Activated CD8-positive, alpha-beta T cell treated with anti-CD3 and anti-CD28 coated beads for 36 hours (primary cell): ENCODE measurements at regions not wholly inside any gene's neighbourhood (a gene's known extent, or its start where the extent isn't known, plus 50 kb on each side); places are given as distances from the start of the nearest gene placed in this dataset.

Source experiments
- ATAC-seq: fragments of 200-7000 bp; cut with Tn5 transposase; one replicate; pipeline ENCODE4 v1.10.0; 2021; ENCODE audit warnings: mild to moderate bottlenecking, moderate library complexity
- CTCF ChIA-PET: fragments of 350-600 bp; sonication (Branson Sonifier 250); formaldehyde crosslinking; loops from one replicate; lab custom pipeline; 2021; ENCODE audit warnings: antibody characterized with exemption; lab: Charles Lee
- POLR2A ChIA-PET: fragments of 350-600 bp; sonication (Branson Sonifier 250); formaldehyde crosslinking; loops from one replicate; lab custom pipeline; 2021; ENCODE audit warnings: antibody characterized with exemption; lab: Charles Lee
- DNase-seq: peaks from one replicate; pipeline ENCODE4 v3.0.0-alpha.2; 2020
- H3K27ac Mint-ChIP-seq: one replicate; pipeline ENCODE4 v1.8.0; 2021; ENCODE audit warnings: mild to moderate bottlenecking, mixed read lengths
- H3K27me3 Mint-ChIP-seq: one replicate; pipeline ENCODE4 v1.8.0; 2021; ENCODE audit warnings: mixed read lengths
- H3K36me3 Mint-ChIP-seq: one replicate; pipeline ENCODE4 v1.8.0; 2021; ENCODE audit warnings: low read depth, mixed read lengths
- H3K4me1 Mint-ChIP-seq: one replicate; pipeline ENCODE4 v1.8.0; 2021; ENCODE audit warnings: low read depth, mixed read lengths
- H3K4me3 Mint-ChIP-seq: one replicate; pipeline ENCODE4 v1.8.0; 2021; ENCODE audit warnings: mild to moderate bottlenecking, moderate library complexity, mixed read lengths
- H3K9me3 Mint-ChIP-seq: one replicate; pipeline ENCODE4 v1.8.0; 2021; ENCODE audit warnings: mixed read lengths
- CTCF ChIP-seq: fragments of 200-600 bp; IDR thresholded peaks from one replicate; pipeline ENCODE4 v1.8.0; 2022; ENCODE audit warnings: antibody characterized with exemption, mild to moderate bottlenecking
- intact Hi-C: fragments of 100-400 bp; cut with micrococcal nuclease; formaldehyde crosslinking; loops from one replicate; pipeline ENCODE4 v1.10.0; 2022

DNA sequence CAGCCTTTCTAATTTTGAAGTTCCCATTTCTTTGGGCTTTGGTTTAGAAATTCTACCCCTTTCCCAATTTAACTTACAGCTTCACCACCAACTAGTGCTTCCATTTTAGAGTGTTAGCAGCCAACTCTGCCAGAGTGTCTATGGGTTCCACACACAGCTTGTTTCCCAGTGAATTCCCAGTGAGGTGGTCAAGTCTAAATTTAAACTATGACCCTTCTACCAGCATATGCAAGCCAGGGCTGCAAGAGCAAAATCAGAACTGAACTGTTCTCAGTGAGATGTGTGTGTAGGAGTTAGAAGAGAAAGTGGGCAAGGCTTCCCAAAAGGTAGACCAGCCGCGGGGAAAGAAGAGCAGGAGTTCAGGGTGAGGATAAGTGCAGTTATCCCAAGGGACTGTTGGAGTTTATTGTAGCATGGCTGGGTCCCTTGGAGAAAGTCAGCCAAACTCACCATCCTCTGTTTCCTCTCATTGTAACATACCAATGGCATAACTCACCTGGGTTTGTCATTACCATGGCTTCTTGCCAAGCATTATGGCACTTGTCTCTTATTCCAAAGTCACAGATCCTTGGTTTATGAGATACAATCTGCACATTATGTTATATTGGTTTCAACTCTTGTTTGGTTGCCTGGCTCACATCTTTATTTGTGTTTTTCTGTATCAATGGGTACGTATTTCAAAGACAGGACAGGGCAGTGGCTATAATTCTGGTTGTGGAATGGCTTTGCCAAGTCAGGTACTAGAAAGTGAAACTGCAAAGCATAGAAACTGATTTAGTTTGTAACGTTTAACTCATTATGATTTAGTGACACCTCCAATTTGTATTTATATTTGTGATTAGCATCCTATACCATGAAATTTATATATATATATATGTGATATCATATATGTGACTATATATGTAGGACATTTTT, 130.2 kb upstream of the UMPS start:
- ATAC-seq = no peak

GRCh38 chr3:124600765-124601164, 129.5 kb upstream of the UMPS start:
- no peaks in the 10 kb centered on the region for H3K36me3 Mint-ChIP-seq
- H3K4me1 Mint-ChIP-seq = no peaks in the 10 kb centered on the region
- H3K27me3 Mint-ChIP-seq = peaks cover 25% of the 10 kb centered on the region
- intact Hi-C loops = no loop called here
- no peak overlapping the region for H3K27ac Mint-ChIP-seq
- no peak for TF ChIP-seq CTCF
- CTCF ChIA-PET = no interaction called here
- no peaks in the 10 kb centered on the region for H3K9me3 Mint-ChIP-seq
- POLR2A ChIA-PET = no interaction called here
- no peak overlapping the region for H3K4me3 Mint-ChIP-seq
- ATAC-seq (no peak), DNase-seq (no peak)

More for the DNA sequence above, 130.2 kb upstream of the UMPS start:
- intact Hi-C loops = no loop called here
- no peak for DNase-seq
- POLR2A ChIA-PET = no interaction called here
- no peak overlapping the region for H3K4me3 Mint-ChIP-seq
- no peaks in the 10 kb centered on the region for H3K9me3 Mint-ChIP-seq
- no peaks in the 10 kb centered on the region for H3K4me1 Mint-ChIP-seq
- peaks cover 27% of the 10 kb centered on the region for H3K27me3 Mint-ChIP-seq
- no peak for TF ChIP-seq CTCF
- no peaks in the 10 kb centered on the region for H3K36me3 Mint-ChIP-seq
- H3K27ac Mint-ChIP-seq = no peak overlapping the region
- CTCF ChIA-PET = interaction anchor here (1.1 kb wide), 1 partner anchor 40 kb away, joined by 3 read pairs; no protein-coding TSS in a partner anchor

- ATAC-seq = no peak
Measured at GRCh38 chr3:124601190-124601589, 129.1 kb upstream of the UMPS start.

DNA sequence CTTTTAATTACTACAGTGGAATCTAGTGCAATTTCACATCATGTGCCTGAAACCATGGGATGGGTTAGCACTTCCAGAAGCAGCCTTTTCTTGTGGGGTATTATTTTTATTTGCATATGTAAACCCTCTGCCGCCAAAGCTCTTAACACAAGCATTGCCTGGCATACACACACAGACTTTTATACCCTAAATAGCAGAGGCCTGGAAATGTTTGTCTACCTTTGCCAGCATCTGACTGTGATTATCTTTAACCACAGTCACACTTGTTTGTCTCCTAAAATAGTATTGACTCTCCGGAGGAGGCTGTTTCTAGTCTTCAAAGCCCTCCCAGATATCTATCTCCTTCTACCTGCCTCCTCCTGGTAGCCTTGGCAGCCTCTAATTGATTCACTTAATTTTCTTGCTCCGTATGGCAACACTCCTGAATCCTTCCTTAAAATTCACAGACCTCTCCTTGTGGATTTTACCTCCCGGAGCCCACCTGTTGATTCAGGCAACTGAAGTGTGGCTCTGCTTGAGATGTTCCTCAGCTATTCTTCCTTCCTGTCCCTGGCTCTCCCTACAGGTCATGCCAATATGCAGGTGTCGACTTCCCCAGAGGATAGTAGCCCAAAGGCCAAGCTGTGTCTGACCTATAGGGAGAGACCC, 127.1 kb upstream of the UMPS start:
- DNase-seq (no peak), ATAC-seq (no peak)
- no peaks in the 10 kb centered on the region for H3K36me3 Mint-ChIP-seq
- H3K27me3 Mint-ChIP-seq = peaks cover 23% of the 10 kb centered on the region
- H3K4me3 Mint-ChIP-seq = no peak overlapping the region
- TF ChIP-seq CTCF = no peak
- no peaks in the 10 kb centered on the region for H3K4me1 Mint-ChIP-seq
- intact Hi-C loops = no loop called here
- H3K27ac Mint-ChIP-seq = no peak overlapping the region
- ChIA-PET POLR2A (no interaction called here), CTCF (interaction anchor here (2.1 kb wide), 1 partner anchor 86 kb away, joined by 9 read pairs; no protein-coding TSS in a partner anchor)
- no peaks in the 10 kb centered on the region for H3K9me3 Mint-ChIP-seq

More at GRCh38 chr3:124601190-124601589, 129.1 kb upstream of the UMPS start:
- Mint-ChIP-seq H3K4me1 (no peaks in the 10 kb centered on the region), H3K36me3 (no peaks in the 10 kb centered on the region), H3K27me3 (peaks cover 27% of the 10 kb centered on the region), H3K27ac (no peak overlapping the region), H3K9me3 (no peaks in the 10 kb centered on the region), H3K4me3 (no peak overlapping the region)
- intact Hi-C loops = no loop called here
- no peak for TF ChIP-seq CTCF
- ChIA-PET POLR2A (no interaction called here), CTCF (interaction anchor here (2.1 kb wide), 1 partner anchor 88 kb away, joined by 9 read pairs; no protein-coding TSS in a partner anchor)
- no peak for DNase-seq
